Fibroblast of mammary gland (primary cell): ENCODE measurements at regions not wholly inside any gene's neighbourhood (a gene's known extent, or its start where the extent isn't known, plus 50 kb on each side); places are given as distances from the start of the nearest gene placed in this dataset.

Experiments used
- DNase-seq: peaks from one replicate; pipeline ENCODE4 v3.0.0-alpha.2; 2010; ENCODE audit warnings: low read depth
- H3K4me3 ChIP-seq: 2 replicates; pipeline ENCODE4 v1.5.1; 2011; ENCODE audit warnings: low read depth, mild to moderate bottlenecking, low read length, moderate library complexity; ENCODE audit not compliant: control insufficient read depth
- TF ChIP-seq, protein P1 (sequence below): conservative IDR thresholded peaks from 2 replicates; pipeline ENCODE4 v1.5.1; 2011; ENCODE audit warnings: low read depth, low read length, inconsistent platforms; ENCODE audit not compliant: control insufficient read depth, insufficient read depth

DNA sequence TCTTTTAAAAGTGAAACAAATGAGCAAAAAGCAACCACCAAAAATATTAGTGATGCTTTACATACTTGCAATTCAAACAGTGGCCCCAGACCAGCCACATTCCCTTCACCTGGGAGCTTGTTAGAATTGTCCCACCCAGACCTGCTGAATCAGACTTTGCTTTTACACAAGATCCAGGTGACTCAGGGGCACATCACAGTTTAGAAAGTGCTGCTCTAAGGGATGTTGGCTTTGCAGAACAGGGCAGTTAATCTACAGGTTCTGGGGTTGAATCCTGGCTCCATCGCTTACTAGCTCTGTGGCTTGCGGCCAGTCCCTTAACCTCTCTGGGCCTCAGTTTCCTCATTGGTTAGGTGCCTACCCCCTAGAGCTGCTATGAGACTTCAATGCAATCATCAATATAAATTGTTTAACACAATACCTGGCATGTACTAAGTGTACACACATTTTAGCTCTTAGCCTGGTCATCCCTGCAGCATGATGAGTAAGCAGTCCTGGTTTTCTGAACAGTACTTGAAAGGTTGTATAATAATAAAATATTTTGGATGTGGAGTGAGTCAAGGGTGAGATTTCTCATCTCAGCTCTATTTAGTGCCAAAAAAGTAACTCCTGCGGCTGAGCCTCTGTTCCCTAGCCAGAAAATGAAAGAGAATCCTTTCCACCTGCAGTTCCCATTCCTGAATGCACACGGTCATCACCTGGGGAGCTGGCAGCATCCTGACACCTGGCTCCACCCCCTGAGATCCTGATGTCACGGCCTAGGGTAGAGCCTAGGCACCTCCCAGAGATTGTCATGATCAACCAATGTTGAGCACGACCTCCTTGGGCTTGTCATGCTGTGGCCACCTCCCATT lies 162.7 kb downstream of the ANKRD60 start:
- TF ChIP-seq, protein P1, sequence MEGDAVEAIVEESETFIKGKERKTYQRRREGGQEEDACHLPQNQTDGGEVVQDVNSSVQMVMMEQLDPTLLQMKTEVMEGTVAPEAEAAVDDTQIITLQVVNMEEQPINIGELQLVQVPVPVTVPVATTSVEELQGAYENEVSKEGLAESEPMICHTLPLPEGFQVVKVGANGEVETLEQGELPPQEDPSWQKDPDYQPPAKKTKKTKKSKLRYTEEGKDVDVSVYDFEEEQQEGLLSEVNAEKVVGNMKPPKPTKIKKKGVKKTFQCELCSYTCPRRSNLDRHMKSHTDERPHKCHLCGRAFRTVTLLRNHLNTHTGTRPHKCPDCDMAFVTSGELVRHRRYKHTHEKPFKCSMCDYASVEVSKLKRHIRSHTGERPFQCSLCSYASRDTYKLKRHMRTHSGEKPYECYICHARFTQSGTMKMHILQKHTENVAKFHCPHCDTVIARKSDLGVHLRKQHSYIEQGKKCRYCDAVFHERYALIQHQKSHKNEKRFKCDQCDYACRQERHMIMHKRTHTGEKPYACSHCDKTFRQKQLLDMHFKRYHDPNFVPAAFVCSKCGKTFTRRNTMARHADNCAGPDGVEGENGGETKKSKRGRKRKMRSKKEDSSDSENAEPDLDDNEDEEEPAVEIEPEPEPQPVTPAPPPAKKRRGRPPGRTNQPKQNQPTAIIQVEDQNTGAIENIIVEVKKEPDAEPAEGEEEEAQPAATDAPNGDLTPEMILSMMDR, result no peak
- peak; percentile 18 for DNase-seq
- no peak overlapping the region for H3K4me3 ChIP-seq

DNA sequence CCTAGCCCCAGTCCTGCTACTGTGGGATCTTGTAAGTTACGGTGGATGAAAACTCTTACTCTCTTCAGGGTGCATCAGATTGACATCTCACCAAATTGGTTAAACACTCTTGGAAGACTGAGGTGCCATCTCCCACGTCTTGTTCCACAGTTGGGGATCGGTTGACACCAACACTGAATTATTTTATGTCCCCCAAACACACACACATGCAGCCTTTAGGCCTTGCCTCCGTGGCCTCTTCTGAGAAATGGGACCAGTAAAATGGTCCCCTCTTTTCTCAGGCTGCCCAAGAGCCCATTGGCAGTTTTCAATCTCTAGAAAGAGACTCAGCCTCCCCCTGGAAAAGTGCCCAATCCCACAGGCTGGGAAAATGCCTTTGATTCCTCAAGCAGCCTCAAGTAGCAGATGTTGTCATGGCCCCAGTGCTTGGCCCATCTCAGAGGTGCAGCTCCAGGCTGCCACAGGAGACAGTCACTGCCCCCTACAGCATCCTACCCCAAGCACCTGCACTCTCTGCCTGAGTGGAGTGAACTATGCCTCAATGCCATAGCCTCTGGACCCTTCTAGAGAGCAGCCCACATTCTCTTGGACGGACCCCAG lies 163.9 kb downstream of the ANKRD60 start:
- H3K4me3 ChIP-seq, result no peak overlapping the region
- no peak for DNase-seq
- TF ChIP-seq, protein P1, result no peak

DNA sequence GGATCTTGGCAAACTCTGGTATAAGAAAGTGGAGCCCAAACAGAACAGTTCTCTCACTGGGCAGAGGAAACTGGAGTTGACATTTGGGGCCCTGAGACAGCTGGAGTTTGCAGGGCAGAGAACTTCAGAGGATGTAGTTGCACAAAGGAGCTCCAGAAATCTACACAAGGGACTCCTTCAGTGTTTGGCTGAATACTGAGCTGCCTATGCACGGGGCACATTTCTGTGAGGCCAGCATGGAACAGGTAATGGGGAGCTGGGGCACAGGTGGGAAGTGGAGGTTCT lies 169.3 kb downstream of the ANKRD60 start:
- TF ChIP-seq, protein P1, result no peak
- no peak overlapping the region for H3K4me3 ChIP-seq
- DNase-seq, result no peak

- no peak for DNase-seq
- no peak overlapping the region for H3K4me3 ChIP-seq
- TF ChIP-seq, protein P1, result no peak
Measured at GRCh38 chr20:58058421-58059259, 169.8 kb downstream of the ANKRD60 start.

DNA sequence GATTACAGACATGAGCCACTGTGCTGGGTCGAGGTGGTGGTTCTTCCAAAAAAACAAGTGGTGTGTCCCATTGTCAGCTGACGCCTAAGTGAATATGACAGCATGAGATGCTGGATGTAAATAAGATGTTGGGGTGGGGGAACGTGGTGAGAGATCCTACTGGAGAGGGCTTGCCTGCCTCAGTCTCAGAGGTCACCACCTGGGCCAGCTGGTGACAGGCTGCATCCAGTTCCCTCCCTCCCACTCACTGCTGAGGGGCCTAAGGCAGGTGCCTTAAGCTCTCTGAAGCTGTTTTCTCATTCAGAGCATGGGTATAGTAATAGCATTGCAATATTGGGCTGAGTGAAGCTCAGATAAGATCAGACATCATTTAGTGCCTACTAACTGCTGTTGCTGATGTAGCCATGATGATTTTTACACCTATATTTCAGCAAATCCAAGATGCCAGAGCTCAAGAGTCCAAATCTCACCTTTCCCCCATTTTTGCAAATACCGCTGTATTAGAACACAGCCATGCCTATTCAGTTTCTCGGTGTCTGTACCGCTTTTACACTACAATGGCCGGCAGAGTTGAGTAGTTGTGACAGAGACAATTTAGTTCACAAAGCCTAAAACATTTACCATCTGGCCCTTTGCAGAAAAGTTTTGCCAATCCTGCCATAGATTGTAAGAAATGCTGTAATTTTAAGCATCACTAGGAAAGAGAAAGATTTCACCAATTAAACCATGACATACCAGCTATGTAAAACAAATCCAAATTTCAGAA lies 171.3 kb downstream of the ANKRD60 start:
- TF ChIP-seq, protein P1, result no peak
- H3K4me3 ChIP-seq, result no peak overlapping the region
- no peak for DNase-seq

GRCh38 chr20:58056021-58056591 lies 172.3 kb downstream of the ANKRD60 start:
- TF ChIP-seq, protein P1, result no peak
- no peak for DNase-seq
- H3K4me3 ChIP-seq, result no peak overlapping the region
